ENCODE measurements at regions not wholly inside any gene's neighbourhood (a gene's known extent, or its start where the extent isn't known, plus 50 kb on each side); places are given as distances from the start of the nearest gene placed in this dataset.
A peak's percentile ranks its signal among the peaks of the same experiment; 100 is the strongest.

DNA sequence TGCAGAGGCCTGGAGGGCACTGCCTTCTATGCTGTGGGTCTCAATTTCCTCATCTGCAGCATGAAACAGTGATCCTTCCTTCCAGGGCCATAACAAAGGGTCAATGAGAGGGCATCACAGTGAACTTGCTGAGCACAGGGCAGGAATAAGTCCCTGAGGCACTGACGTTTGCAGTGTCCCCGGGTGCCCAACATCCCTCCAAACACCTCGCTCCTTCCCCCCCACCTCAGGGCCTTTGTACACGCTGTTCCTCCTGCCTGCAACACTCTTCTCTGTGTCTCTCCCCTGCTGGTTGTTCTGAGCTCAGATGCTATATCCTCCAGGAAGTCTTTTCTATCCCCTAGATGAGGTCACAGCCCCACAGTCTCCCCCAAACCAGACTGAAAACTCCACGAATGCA is 59.7 kb upstream of the TCF20 start:
- DNase-seq: no peak

DNA sequence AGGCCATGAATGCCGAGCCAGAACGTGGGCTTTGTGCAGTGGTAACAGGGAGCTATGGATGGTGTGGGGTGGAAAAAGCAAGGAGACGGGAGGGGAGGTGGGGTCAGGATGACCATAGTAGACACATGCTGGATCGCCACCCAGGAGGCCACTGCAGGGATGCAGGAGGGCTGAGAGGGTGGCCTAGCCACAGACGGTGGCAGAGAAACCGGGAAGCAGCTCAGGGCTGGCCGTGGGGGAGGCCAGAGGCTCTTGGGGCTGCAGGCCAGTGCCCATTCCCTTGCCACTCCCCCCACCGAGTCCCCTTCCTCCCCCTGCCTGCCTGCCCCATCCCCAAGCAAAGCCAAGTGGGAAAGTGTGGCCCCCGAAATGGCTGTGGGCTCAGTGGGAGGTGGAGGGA is 59.1 kb upstream of the TCF20 start:
- DNase-seq: no peak

- no peak for DNase-seq
Measured at GRCh38 chr22:42328784-42329145, 58.3 kb upstream of the TCF20 start.

DNA sequence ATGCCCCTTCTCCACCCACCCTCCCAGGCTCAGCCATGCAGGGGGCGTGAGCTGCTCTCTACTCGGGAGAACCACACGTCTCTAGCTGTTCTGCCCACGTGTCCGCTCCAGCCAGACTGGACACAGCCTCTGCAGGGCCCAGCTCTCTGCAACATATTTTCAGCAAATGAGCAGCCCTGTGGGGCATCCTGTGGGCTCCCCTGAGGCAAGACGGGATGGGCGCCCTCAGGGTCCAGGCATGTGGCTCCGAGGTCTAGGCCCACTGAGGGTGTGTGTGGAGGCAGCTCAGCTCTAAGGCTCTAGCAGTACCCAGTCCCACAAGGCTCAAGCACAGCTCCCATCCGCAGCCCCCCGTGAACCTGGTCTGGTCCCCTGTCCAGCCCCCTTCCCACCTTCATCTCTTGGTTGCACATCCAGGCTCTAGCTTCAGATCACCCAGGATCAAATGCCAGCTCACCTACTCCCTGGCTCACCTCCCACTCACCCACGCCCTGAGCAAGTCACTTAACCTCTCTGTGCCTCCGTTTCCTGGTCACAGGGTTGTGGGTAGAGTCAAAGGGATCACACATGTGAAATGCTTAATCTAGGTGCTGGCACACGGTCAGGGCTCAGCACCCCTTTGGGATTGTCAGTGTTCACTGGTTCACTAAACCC is 57.8 kb upstream of the TCF20 start:
- no peak for DNase-seq

GRCh38 chr22:42327462-42328129 is 57.1 kb upstream of the TCF20 start:
- no peak for DNase-seq

GRCh38 chr22:42326801-42327200 is 56.3 kb upstream of the TCF20 start:
- DNase-seq: no peak

DNA sequence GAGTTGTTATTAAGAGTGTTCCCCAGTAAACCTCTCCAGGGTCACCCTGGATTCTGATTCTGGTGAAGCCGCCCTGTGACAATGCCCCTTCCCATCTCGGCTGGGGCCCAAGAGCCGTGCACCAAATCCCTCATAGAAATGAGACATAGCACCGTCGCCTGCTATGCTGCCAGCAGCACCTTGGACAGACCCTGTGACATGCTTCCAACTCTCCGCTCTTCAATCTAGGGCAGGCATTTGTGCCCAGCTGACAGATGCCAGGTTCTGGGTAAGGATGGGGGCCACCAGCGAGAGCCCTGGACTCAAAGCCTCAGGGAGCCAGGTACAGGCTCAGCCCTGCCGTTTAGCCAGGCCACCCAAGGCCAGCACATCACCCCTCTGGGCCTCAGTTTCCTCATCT is 55.8 kb upstream of the TCF20 start:
- DNase-seq: no peak

DNA sequence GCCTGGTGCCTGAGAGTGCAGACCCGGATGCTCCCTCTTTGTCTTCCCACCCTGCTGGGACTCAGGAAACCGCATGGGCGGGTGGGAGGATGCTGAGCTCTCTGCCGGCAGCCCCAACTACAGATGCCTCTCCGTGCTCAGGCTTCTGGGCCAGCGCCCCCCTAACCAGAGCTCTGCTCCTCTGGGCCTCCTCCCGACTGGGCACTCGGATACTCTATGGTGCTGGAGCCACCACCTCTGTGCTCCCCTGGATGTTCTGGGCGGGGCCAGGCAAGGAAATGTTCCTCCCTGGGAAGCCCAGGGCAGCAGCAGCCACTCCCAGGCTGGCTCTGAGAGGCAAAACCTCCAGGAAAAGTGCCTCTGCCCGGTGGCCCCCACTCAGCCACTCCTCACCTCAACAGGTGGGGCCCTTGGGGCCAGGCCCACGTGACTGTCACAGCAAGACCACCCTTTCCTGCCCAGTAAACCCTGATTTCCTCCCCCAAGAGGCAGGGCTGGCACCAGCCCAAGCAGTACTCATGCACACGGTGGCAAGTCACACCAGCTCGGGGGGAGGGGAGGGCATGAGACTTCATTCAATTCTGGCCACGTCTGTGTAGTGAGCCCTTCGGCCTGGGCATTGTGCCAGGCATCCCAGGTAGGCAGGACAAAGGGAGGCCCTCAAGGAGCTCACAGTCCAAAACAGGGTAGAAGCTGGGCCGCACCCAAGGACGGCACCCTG is 54.7 kb upstream of the TCF20 start:
- peak; percentile 42 for DNase-seq

DNA sequence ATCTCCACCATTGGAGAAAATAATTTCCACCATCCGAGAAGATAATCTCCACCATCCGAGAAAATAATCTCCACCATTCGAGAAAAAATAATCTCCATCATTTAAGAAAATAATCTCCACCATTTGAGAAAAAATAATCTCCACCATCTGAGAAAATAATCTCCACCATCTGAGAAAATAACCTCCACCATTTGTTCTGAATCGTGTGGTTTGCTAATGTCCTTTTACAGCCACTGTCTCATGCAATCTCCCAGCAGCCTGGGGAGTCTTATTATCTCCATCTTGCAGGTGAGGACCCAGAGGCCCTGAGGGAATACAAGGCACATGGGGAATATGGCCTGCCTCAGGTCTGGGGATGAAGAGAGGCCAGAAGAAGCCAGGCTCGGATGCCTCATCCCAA is 54.1 kb upstream of the TCF20 start:
- no peak for DNase-seq

- no peak for DNase-seq
Measured at GRCh38 chr22:42323971-42324370, 53.5 kb upstream of the TCF20 start.

GRCh38 chr22:42322562-42322926 is 52.1 kb upstream of the TCF20 start:
- DNase-seq: peak; percentile 72

DNA sequence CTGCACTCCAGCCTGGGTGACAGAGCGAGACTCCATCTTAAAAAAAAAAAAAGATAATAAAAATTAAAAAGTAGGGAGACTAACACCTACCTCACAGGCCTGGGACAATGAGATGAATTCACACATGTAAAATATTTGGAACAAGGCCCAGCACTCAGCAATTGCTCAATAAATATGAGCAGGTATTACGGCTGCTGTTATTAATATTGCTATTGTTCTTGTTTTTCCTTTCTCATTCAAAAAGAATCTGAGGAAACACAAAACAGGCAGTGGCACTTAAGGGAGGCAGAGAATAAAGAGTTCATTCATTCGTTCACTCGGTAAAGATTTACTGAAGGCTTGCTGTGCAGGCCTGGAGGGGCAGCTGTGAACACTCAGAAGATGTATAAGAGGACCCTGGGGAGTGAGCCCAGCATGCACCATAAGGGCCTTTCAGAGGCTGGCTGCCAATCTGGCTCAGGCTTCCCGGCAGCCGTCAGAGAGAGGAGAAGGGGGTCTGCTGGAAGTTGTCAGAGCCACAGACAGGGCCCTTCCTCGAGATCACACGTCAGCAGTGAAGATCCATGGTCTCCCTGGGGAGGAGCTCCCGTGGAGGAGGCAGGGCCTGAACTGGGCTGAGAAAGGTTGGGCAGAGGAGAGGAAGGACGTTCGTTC is 51.6 kb upstream of the TCF20 start:
- no peak for DNase-seq

- DNase-seq: peak; percentile 95
Measured at GRCh38 chr22:42320443-42321416, 50.3 kb upstream of the TCF20 start.

Data from DMS53 (cell line).